GM19467 (cell line): ENCODE measurements at regions not wholly inside any gene's neighbourhood (a gene's known extent, or its start where the extent isn't known, plus 50 kb on each side); places are given as distances from the start of the nearest gene placed in this dataset.
"Not testable (repeated sequence)": the region's sequence is repeated elsewhere in the genome, so short reads cannot be mapped to it uniquely, and the experiment has no call there.

Experiments
- ATAC-seq: cut with Tn5 transposase; IDR thresholded peaks from one replicate; pipeline ENCODE4 v1.9.1; 2021; ENCODE audit warnings: mild to moderate bottlenecking, moderate library complexity; ENCODE audit not compliant: unreplicated experiment

DNA sequence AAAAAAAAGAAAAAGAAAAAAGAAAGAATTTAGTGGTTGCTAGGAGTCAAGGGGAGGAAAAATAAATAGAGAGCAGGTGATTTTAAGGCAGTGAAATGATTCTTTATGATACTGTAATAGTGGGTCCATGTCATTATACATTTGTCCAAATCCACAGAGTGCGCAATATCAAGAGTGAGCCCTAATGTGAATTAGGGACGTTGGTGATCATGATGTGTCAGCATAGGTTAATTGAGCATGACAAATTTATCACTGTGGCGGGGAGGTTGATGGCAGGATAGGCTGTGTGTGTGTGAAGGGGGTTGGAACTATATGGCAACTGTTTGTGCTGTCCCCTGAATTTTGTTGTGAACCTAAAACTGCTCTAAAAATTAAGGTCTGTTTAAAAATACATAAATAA, 357.8 kb downstream of the ICE1 start:
- ATAC-seq = no peak

DNA sequence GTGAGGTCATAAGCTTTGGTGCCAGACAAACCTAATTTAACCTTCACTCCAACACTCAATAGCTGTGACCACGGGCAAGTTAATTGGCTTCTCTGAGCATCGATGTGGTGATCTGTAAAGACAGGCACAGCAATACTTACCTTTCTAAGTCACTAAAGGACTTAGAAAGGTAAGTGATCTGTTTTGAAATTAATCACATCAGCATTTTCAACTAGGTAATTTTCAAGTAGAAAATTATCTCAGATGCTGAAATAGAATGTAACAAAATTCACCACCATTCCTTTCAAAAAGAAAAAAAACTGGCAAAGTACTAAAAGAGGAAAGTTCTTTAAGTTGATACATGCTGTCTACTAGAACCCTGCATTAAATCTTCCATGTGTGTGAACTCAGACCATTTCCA, 354.5 kb downstream of the ICE1 start:
- ATAC-seq = no peak

DNA sequence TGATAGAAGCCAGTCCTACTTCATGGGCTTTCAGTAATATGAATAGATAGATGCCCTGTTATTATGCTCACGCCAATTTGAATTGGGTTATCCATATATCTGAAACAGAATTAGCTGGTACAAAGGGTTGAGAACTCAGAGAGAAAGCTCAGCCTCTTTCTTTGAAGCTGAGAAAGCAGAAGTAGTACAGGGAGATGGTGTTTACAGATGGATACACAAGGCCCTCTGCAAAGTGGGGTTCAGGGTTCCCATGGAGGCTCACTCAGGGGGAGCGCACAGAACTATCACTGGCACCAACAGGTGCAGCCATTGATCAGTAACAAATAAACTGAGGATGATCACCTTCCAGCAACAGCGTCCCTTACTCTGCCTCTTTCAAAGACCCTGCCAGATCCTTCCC, 349.7 kb downstream of the ICE1 start:
- no peak for ATAC-seq

DNA sequence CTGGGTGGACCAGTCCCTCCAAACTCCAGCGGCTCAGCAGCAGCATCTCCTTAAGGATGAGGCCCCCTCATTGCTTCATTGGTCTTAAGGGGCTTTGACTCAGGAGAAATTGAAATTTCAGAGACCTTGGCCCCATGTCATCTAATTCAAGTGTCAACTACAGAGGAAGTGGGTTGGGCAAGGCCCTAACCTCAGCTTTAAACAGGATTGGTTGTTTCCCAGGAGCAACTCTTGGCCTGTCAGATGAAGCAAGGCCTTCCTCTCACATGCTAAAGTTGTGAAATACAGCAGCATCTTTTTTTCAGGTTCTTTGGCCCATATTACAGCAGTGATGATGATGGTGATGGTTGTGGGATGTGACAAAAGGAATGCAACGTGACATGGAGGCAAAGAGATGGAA, 348.3 kb downstream of the ICE1 start:
- no peak for ATAC-seq

DNA sequence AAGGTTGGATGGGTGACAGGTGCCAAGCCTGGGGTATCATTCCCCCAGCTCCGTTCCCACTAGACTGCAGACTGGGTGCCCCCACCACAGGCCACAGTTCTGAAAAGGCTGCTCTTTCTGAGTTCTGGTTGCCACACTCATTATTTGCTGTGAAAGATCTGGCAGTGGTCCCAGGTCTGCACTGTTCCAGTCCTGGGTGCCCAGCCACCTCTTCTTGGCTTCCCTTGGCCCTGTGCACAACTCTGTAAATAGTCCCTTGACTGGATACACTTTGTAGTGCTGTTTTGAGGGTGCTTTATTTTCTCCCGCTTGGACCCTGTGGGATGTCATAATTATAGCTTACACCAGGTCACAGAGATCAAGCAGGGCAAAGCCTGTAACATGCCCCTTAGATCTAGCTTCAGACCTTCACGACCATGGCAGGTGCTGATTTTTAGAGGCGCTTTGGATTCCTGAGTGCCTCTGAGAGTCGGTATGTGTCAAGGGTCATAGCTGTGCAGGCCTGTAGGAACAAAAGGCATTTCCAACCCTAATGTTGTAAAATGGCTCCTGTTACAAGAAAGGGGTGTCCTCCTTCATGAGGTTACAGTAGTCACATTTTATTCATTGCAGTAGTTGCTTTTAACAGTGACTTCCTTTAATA, 344.9 kb downstream of the ICE1 start:
- no peak for ATAC-seq

DNA sequence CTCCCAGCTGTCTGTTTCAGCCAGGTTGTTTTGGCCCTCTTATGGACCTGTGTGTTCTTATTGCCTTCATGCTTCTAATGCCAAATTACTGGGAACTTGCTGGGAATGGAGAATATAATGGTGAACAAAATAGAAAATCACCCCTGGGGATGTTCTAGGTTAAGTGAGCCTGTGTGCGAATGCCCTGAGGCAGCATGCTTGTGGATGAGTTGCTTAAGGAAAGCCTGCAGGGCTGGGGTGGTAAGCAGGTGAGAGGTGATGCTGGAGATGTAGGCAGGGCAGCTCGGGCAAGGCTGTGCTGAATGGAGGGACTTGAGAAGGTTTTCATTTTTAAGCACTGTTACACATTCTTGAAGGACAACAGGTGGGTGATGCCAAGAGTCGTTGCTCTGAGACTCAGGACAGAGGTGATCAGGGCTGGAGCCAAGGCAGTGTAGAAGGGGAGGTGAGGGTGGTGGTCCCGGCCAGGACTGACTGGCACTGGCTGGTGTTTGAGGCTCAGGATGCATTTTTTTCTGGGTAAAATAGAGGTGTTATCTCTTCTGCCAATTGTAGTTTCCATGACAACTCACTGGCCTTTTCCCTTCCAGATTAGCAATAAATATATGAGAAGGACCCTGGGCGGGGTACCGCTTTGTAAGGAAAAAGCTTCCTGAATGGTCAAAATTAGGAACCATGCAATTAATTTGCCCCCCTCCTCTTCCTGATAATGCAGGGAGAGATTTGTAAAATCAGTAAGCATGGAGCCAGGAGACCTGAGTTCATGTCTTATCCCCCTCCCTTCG, 342.8 kb downstream of the ICE1 start:
- no peak for ATAC-seq

DNA sequence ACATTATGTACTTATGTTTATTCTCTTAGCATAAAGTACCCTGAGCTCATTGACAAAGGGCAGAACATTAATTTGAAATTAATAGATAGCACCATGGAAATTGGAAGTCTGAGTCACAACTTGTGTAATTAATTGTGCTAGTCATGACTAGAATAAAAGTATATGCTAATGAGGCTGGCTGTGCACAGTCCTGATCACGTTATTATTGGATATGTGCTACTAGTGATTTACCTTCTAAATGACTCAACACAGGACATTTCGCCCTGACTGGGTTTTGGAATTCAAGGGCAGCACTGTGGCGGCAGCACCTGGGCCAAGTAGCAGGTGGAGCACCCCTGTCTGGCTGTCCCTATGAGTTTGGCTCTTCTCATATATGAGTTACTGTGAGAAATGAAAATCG, 341.8 kb downstream of the ICE1 start:
- no peak for ATAC-seq

DNA sequence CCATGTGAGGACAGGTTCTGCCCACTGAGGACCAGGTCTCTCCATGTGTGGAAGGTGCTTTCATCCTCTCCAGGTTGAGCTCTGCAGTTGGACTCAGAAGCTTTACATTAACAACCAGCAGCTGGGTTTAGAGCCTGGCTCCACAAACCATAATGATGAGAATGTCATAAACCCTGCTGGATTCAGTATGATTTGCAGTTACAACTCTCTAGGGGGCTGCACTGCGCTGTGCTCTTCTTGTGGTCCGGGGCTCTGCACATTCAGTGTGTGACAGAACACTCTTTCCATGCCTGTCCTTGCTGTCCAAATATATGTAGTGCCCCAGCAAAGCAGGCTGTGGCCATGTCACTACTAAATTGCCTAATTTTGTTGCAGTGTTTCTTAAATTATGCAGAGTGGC, 334.3 kb downstream of the ICE1 start:
- ATAC-seq = no peak

DNA sequence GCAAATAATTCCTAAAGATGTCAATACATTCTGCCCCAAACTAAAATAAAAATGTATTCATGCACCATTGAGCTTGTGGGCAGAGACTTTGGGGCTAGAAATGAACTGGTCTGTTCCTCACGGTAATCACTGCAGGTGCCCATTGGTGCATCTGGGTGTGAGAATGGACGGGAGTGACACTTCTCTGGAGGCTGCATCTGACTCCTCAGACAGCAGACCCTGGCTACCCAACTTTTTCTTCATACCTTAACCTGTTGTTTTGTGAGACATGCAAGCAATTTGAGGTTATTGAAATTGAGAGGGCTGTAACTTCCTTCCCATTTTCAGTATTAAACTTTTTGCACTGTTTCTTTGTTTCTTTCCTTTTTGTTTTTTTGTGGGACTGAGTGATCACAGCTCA, 333.4 kb downstream of the ICE1 start:
- ATAC-seq = peak; percentile 45

DNA sequence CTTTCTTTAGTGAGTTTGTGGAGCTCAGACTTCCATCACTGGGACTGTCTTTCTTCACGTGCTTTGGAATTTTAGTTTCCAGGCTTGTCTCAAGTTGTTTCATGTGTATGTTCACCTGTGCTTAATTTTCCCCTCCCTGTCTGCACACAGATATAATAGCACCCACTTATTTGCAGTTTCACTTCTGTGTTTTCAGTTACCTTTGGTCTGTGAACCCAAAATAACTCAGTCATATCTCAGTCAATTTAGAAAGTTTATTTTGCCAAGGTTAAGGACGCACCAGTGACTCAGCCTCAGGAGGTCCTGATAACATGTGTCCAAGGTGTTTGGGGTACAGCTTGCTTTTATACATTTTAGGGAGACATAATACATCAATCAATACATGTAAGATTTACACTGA, 330.4 kb downstream of the ICE1 start:
- peak; percentile 62 for ATAC-seq

DNA sequence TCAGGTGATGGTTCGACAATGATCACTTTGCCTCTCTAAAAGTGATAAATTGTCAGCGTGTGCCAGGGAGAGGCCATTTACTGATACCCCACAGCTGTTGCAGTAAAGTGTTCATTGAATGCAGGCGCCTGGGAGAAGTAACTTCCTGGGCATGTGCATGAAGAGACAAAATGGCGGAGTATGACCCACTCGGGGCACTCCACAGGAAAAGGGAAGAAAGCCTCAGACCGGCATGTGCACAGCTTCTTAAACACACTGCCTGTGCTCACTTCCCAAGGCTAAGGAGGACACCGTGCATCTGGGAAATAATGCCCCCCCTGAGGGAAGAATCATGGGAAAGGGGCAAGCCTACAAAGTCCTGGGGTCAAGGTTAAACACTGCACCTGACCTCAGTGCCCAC, 329.5 kb downstream of the ICE1 start:
- ATAC-seq = no peak

DNA sequence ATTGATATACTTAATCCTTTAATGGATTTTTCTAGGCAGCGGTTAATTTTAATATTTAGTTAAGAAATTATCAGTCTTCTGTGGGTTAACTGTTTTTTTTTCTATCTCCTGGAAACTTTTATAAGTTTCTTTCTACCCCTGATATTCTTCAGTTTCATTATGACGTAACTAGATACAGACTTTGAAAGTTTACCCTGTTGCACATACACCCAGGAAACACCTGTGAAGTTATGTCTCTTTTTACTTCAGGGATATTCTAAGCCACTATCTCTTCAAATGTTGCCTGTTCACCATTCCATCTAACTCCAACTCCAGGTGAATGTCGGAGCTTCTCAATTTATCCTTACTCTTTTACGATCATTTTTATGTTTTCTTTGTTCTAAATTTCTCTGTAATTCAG, 329.0 kb downstream of the ICE1 start:
- peak; percentile 33 for ATAC-seq

DNA sequence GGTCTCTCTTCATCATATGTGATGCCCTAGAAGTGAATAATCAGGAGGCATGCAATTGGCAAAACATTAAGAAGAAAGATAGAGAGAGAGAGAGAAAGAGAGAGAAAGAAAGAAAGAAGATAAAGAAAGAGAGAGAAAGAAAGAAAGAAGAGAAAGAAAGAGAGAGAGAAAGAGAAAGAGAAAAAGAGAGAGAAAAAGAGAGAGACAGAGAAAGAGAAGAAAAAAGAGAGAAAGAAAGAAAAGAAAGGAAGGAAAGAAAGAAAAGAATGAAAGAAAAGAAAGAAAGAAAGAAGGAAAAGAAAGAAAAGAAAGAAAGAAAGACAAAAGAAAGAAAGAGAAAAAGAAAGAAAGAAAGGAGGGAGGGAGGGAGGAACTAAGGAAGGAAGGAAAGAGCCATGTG, 318.9 kb downstream of the ICE1 start:
- ATAC-seq = no peak

DNA sequence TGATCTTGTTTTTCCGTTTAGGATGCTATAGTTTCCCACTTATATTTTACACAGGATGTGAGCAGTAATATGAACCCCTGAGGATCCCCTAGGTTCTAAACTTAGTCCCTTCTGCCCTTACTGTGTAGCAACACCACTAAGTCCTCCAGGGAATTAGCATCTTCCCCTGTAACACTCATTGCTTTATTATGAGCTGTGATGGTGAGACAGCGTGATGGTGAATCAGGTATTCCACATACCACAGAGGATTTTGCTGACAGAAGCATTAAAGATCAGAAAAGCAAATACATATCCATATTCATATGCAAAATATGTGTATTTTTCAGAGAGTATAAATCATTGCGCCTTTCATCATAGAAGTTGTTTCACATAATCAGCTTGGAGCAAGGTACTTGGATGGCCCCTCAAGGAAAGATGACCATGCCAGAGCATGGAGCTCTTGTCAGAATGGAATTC, 317.0 kb downstream of the ICE1 start:
- ATAC-seq = peak; percentile 28

DNA sequence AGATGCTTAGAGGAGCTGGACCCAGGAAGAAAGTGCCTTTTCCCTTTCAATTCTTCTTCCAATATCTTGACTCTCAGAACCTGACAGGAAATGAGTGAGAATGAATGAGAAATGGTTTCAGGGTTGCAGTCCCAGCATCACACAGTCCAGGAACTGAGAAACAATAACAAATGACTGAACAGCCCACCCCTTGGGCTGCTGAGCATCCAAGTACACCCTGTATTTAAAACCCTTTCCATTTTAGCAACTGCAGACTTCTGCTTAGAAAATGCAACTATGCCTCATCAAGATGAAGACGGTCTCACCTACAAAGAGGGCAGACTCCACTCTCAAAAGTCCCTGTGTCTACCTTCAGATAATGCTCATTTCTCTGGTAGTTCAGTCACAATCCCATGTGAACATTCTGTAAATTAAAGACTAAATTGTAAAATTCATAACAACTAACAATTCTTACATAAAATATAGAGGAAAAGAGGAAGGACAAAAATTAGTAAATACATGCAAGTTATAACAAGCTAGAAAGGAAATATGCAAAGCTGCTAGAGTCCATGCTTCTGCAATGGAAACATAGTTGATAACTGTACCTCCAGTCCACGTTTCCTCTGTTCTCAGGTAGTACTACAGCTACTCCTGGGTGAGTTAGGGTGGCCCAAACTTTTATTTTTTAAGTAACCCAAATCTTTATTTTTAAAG, 316.5 kb downstream of the ICE1 start:
- ATAC-seq = peak; percentile 66

DNA sequence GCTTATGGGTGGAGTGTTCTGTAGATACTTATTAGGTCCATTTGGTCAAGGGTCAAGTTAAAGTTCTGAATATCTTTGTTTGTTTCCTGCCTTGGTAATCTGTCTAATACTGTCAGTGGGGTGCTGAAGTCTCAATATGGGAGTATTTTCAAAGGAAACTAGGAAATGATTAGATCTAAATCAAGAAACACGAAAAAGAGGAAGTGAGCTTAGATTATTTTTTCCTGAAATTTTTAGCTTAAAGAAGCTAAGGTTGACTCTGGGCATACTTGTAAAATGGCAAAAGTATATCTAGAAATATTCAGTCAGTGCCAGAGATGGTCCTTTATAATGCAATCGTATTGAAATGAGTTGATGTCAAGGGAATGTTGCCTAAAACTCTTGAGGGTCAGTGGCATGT, 313.5 kb downstream of the ICE1 start:
- no peak for ATAC-seq

DNA sequence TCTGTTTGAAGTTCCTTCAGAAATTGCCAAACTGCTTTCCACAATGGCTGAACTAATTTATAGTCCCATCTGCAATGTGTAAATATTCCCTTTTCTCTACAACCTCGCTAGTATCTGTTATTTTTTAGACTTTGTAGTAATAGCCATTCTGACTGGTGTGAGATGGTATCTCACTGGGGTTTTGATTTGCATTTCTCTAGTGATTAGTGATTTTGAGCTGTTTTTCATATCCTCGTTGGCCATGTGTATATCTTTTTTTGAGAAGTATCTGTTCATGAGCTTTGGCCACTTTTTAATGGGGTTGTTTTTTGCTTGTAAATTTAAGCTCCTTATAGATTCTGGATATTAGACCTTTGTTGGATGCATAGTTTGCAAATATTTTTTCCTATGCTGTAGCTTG, 310.6 kb downstream of the ICE1 start:
- ATAC-seq = not testable (repeated sequence)

DNA sequence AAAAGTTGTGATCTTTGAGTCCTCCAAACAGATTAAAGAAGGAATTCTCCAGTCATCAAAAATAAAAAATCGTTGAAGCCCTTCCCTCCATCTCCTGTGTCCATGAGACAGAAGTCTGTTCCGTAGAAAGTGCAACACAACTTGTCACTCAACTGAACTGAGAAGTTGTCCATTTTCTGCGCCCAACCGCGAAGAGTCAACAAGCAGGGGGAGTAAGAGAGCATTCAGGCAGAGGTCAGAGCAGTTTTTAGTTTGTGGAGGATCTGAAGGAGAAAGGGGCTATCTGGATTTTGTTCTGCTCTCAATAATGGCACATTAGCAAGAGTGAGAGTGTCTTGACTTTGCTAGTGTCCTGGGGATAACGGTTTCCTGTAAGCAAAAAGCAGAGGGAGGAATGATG, 303.9 kb downstream of the ICE1 start:
- no peak for ATAC-seq

DNA sequence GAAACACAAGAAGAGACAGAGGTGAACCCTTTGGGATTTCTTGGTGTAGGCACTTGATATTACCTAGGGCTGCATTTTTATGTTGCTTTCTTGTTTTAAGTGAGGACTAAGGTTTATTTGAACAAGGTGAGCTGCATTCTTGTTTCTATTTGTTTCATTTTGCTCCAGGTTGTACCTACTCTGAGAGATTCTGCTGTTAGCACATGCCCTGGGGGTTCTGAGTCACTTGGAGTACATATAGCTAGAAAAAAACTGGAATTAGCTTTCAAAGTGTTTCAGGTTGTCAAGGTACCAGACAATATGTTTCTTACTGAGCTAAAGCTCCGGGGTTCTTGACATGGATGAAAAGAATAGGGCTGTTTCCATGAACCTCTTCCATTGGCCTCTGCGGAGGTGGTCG, 299.4 kb downstream of the ICE1 start:
- no peak for ATAC-seq

DNA sequence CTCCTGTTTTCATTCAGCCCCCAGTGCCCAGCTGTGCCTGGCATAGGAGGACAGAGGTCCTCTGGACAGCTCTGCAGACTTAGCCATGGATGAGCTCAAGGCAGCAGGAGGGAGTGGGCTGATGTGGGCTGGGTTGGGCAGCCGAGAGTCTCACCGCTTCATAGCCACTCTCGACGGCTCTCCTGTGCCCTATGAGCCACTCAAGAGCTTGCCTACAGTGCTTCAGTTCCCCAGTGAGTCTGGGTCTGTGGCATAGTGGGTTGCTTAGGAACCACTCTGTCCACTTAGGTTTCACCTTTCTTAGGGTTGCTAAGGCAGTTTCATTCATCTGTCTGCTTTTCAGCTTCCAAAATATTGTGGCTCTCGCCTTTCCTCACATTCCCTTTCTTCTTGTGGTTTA, 296.8 kb downstream of the ICE1 start:
- ATAC-seq = no peak

DNA sequence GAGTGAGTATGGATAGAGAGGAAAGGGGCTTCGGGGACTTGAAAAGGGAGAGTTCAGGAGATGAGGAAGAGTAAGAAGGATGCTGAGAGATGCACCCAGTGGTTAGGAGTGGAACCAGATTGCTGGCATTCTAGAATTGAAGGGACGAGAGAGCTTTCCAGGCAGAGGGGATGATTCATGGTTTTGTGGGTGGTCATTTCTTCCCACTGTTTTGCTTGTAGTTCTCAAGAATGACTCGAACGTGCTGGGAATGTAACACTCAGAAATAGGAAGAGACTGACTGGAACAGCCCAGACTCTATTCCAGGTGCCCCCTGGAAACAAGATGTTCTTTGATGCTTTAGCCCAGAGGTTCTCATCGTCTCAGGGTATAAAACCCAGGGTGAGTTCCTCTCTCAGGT, 294.2 kb downstream of the ICE1 start:
- no peak for ATAC-seq

DNA sequence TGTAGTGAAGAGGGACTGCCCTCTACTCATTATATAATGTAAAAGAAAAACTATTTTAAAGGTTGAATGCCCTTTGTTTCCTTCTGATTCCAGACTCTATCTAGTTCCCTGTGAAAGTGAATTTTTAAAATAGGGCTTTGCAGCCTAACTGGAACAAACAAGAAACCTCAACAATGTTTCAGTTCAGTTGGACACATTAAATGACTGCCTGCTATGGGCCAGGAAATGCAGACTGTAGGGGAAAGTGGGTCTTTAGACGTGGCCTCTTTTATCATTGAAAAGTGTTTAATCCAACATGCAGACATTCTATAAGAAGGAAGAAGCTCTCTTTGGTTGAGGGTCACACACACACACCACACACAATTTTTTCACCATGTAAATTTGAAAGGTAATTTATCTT, 289.1 kb downstream of the ICE1 start:
- ATAC-seq = no peak
